PC-9 (cell line): ENCODE measurements at regions not wholly inside any gene's neighbourhood (a gene's known extent, or its start where the extent isn't known, plus 50 kb on each side); places are given as distances from the start of the nearest gene placed in this dataset.

ENCODE experiments used
- BruUV-seq: library from RNA; stranded (reverse); fragments of 400-500 nt; replicated peaks from 2 replicates; lab custom pipeline; 2021; lab: Mats Ljungman, UMichigan
- CTCF ChIA-PET: fragments of 300-600 bp; sonication (Branson Sonifier 250); formaldehyde crosslinking; loops from one replicate; lab custom pipeline; 2022; ENCODE audit warnings: antibody characterized with exemption; lab: Charles Lee
- POLR2A ChIA-PET: fragments of 300-600 bp; sonication (Branson Sonifier 250); formaldehyde crosslinking; loops from one replicate; lab custom pipeline; 2022; ENCODE audit warnings: antibody characterized with exemption; ENCODE audit not compliant: unreplicated experiment; lab: Charles Lee
- DNase-seq, 2 experiments: peaks; one replicate each; pipeline versions ENCODE4 v3.0.0 to v3.0.0-alpha.2; 2015 to 2022; ENCODE audit warnings: mixed read lengths in 1 of 2
- H2AFZ ChIP-seq: fragments of 200-600 bp; sonication (generic); 2 replicates; pipeline ENCODE4 v1.8.1; 2017; ENCODE audit warnings: antibody characterized with exemption
- H3F3A ChIP-seq: fragments of 200-600 bp; sonication (generic); 2 replicates; pipeline ENCODE4 v1.8.1; 2017; ENCODE audit warnings: antibody characterized with exemption, mild to moderate bottlenecking, low read depth; ENCODE audit not compliant: insufficient read depth
- H3K27ac ChIP-seq: fragments of 200-600 bp; sonication (generic); 2 replicates; pipeline ENCODE4 v1.6.1; 2016; ENCODE audit warnings: mixed run types
- H3K27me3 ChIP-seq: fragments of 200-600 bp; sonication (generic); 2 replicates; pipeline ENCODE4 v1.6.1; 2016; ENCODE audit warnings: low read depth, mixed run types; ENCODE audit not compliant: insufficient read depth
- H3K36me3 ChIP-seq: fragments of 200-600 bp; sonication (generic); 2 replicates; pipeline ENCODE4 v1.6.1; 2016; ENCODE audit warnings: low read depth, mixed run types
- H3K4me1 ChIP-seq: fragments of 200-600 bp; sonication (generic); replicated peaks from 2 replicates; pipeline ENCODE4 v1.6.1; 2016; ENCODE audit warnings: mixed run types; ENCODE audit not compliant: insufficient read depth
- H3K4me2 ChIP-seq: fragments of 200-600 bp; sonication (generic); 2 replicates; pipeline ENCODE4 v1.6.1; 2017; ENCODE audit warnings: mixed run types
- H3K4me3 ChIP-seq: fragments of 200-600 bp; sonication (generic); 2 replicates; pipeline ENCODE4 v1.6.1; 2016; ENCODE audit warnings: mixed run types
- H3K79me2 ChIP-seq: fragments of 200-600 bp; sonication (generic); 2 replicates; pipeline ENCODE4 v1.6.1; 2017; ENCODE audit warnings: low read depth, mixed run types
- H3K9me2 ChIP-seq: fragments of 200-600 bp; sonication (generic); 2 replicates; pipeline ENCODE4 v1.8.1; 2017; ENCODE audit warnings: mild to moderate bottlenecking; ENCODE audit not compliant: insufficient read depth
- H3K9me3 ChIP-seq: fragments of 200-600 bp; sonication (generic); 2 replicates; pipeline ENCODE4 v1.8.1; 2016; ENCODE audit warnings: low read depth; ENCODE audit not compliant: insufficient read depth
- H4K20me1 ChIP-seq: fragments of 200-600 bp; sonication (generic); 2 replicates; pipeline ENCODE4 v1.8.1; 2017; ENCODE audit not compliant: insufficient read depth
- EZH2 ChIP-seq: fragments of 200-600 bp; sonication (generic); IDR thresholded peaks from 2 replicates; pipeline ENCODE4 v1.8.0; 2017; ENCODE audit warnings: antibody characterized with exemption, low read depth
- intact Hi-C: fragments of 100-400 bp; cut with micrococcal nuclease; formaldehyde crosslinking; loops from one replicate; pipeline ENCODE4 v1.10.0; 2022; ENCODE audit not compliant: unreplicated experiment
- TF ChIP-seq, protein P1 (sequence below): fragments of 200-600 bp; sonication (generic); conservative IDR thresholded peaks from 2 replicates; pipeline ENCODE4 v1.6.1; 2017; ENCODE audit warnings: mixed run types, antibody characterized with exemption, mild to moderate bottlenecking, moderate library complexity

DNA sequence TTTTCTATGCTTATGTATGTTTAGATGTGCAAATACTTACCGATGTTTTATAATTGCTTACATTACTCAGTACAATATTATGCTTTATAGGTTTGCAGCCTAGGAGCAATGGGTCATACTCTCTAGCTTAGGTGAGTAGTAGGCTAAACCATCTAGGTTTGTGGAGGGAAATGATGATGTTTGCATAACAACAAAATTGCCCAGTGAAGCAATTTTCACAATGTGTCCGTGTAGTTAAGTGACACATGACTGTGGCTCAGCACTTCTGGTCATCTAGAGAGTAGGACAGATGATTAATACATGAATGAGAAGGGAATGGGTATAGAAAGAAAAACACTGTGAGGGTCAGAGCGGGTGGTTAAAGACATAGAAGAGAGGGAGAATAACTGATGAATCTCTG, 2116.2 kb upstream of the PIK3C3 start:
- intact Hi-C loops = no loop called here
- BruUV-seq = no TSS peak
- CTCF ChIA-PET = no interaction called here

DNA sequence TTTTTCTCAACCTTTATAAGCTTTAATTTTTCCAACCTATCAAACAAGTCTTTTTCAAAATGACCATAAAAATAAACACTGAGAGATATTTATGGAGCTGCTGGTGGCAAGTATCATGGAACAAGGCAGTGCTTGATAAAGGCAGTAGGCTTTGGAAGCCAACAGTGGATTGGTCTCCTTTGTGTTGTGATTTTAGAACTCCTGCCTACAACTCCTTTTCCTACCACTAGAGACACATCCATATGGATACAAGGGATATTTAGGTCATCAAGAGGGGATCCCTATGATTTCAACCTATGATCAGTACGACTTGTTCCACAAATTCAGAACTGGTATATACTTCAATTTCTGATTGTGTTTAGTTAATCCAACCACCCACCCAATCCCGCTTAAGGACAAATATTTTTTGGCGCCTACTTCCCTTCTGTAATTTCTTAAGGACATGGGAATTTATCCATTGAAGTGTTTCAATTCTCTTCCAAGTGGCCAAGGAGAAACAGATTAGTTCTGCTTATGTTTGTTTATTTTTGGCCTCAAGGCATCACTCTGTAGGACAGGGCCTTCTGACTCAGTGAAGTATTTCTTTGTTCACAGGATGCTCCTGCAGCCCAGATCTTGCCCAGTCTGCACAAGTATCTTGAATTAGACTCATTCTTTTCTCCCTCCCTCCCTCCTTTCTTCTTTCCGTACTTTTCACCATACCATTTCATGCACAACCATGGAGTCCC, 2119.6 kb upstream of the PIK3C3 start:
- intact Hi-C loops = no loop called here

More for the DNA sequence above, 2116.2 kb upstream of the PIK3C3 start:
- no peak overlapping the region for H3K4me2 ChIP-seq
- H3K4me3 ChIP-seq = no peak overlapping the region
- H2AFZ ChIP-seq = no peak overlapping the region
- no peaks in the 10 kb centered on the region for H3K79me2 ChIP-seq
- no peaks in the 10 kb centered on the region for H4K20me1 ChIP-seq
- TF ChIP-seq EZH2 = no peak
- TF ChIP-seq, protein P1, sequence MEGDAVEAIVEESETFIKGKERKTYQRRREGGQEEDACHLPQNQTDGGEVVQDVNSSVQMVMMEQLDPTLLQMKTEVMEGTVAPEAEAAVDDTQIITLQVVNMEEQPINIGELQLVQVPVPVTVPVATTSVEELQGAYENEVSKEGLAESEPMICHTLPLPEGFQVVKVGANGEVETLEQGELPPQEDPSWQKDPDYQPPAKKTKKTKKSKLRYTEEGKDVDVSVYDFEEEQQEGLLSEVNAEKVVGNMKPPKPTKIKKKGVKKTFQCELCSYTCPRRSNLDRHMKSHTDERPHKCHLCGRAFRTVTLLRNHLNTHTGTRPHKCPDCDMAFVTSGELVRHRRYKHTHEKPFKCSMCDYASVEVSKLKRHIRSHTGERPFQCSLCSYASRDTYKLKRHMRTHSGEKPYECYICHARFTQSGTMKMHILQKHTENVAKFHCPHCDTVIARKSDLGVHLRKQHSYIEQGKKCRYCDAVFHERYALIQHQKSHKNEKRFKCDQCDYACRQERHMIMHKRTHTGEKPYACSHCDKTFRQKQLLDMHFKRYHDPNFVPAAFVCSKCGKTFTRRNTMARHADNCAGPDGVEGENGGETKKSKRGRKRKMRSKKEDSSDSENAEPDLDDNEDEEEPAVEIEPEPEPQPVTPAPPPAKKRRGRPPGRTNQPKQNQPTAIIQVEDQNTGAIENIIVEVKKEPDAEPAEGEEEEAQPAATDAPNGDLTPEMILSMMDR = no peak
- H3K9me2 ChIP-seq = 0 out of 2 replicates have a peak, but pooled peaks cover 4% of the 10 kb centered on the region
- H3F3A ChIP-seq = no peaks in the 10 kb centered on the region
- POLR2A ChIA-PET = no interaction called here
- H3K27me3 ChIP-seq = no peaks in the 10 kb centered on the region
- H3K4me1 ChIP-seq = peaks cover 8% of the 10 kb centered on the region; the same call in 1 of the 2 replicates
- H3K27ac ChIP-seq = no peak overlapping the region
- no peak for DNase-seq
- no peaks in the 10 kb centered on the region for H3K36me3 ChIP-seq
- no peaks in the 10 kb centered on the region for H3K9me3 ChIP-seq

DNA sequence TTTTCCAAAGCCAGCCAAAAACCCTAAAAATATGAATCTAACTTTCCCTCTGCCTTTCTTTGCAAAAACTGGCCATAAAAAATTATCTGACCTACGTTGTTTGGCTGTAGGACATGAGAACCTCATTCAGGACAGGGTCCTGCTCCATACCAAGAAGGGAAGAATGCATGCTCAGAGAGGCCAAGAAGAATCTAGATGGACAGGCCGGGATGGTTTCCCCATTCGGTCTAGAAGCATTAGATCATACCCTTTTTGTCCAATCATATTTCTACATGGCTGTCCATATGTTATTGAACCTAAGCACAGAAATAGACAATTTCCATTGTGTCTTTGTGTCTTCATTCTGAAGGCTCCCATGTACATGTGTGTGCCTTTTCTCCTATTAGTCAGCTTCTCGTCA, 2120.4 kb upstream of the PIK3C3 start:
- H3K9me3 ChIP-seq = no peaks in the 10 kb centered on the region
- H4K20me1 ChIP-seq = no peaks in the 10 kb centered on the region
- TF ChIP-seq, protein P1 = no peak
- no peak for TF ChIP-seq EZH2
- POLR2A ChIA-PET = no interaction called here
- intact Hi-C loops = no loop called here
- no TSS peak for BruUV-seq
- no peak overlapping the region for H3K4me3 ChIP-seq
- 0 out of 2 replicates have a peak, but pooled peaks cover 4% of the 10 kb centered on the region for H3K9me2 ChIP-seq
- H3K79me2 ChIP-seq = no peaks in the 10 kb centered on the region
- H2AFZ ChIP-seq = no peak overlapping the region
- DNase-seq = no peak
- no peaks in the 10 kb centered on the region for H3K36me3 ChIP-seq
- H3K4me2 ChIP-seq = no peak overlapping the region
- H3K27me3 ChIP-seq = no peaks in the 10 kb centered on the region
- CTCF ChIA-PET = no interaction called here
- H3F3A ChIP-seq = no peaks in the 10 kb centered on the region
- no peaks in the 10 kb centered on the region for H3K4me1 ChIP-seq
- H3K27ac ChIP-seq = no peak overlapping the region

More for the DNA sequence above, 2119.6 kb upstream of the PIK3C3 start:
- CTCF ChIA-PET = no interaction called here
- no peaks in the 10 kb centered on the region for H4K20me1 ChIP-seq
- TF ChIP-seq EZH2 = no peak
- TF ChIP-seq, protein P1 = no peak
- H3K79me2 ChIP-seq = no peaks in the 10 kb centered on the region
- no peak overlapping the region for H2AFZ ChIP-seq
- H3K4me1 ChIP-seq = no peaks in the 10 kb centered on the region
- no peak overlapping the region for H3K27ac ChIP-seq
- H3K9me3 ChIP-seq = no peaks in the 10 kb centered on the region
- no peaks in the 10 kb centered on the region for H3K36me3 ChIP-seq
- no peak for DNase-seq
- no peak overlapping the region for H3K4me3 ChIP-seq
- H3K4me2 ChIP-seq = no peak overlapping the region
- H3F3A ChIP-seq = no peaks in the 10 kb centered on the region
- H3K27me3 ChIP-seq = no peaks in the 10 kb centered on the region
- BruUV-seq = no TSS peak
- POLR2A ChIA-PET = no interaction called here
- 0 out of 2 replicates have a peak, but pooled peaks cover 4% of the 10 kb centered on the region for H3K9me2 ChIP-seq
